ENCODE measurements at regions not wholly inside any gene's neighbourhood (a gene's known extent, or its start where the extent isn't known, plus 50 kb on each side); places are given as distances from the start of the nearest gene placed in this dataset.

- no peaks in the 10 kb centered on the region for H3K36me3 Mint-ChIP-seq (ENCODE audit: low read depth)
- H3K27ac ChIP-seq (ENCODE audit: low read depth in 1 of 2, low read length in 2 of 2) = no peak overlapping the region
- no peaks in the 10 kb centered on the region for H3K36me3 ChIP-seq (ENCODE audit: insufficient read depth, low read length)
- H3K4me1 Mint-ChIP-seq (ENCODE audit: low read depth) = no peaks in the 10 kb centered on the region
- TF ChIP-seq, protein P1, sequence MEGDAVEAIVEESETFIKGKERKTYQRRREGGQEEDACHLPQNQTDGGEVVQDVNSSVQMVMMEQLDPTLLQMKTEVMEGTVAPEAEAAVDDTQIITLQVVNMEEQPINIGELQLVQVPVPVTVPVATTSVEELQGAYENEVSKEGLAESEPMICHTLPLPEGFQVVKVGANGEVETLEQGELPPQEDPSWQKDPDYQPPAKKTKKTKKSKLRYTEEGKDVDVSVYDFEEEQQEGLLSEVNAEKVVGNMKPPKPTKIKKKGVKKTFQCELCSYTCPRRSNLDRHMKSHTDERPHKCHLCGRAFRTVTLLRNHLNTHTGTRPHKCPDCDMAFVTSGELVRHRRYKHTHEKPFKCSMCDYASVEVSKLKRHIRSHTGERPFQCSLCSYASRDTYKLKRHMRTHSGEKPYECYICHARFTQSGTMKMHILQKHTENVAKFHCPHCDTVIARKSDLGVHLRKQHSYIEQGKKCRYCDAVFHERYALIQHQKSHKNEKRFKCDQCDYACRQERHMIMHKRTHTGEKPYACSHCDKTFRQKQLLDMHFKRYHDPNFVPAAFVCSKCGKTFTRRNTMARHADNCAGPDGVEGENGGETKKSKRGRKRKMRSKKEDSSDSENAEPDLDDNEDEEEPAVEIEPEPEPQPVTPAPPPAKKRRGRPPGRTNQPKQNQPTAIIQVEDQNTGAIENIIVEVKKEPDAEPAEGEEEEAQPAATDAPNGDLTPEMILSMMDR (IDR thresholded peaks at IDR 0.05) = no peak
- ATAC-seq (ENCODE audit: poor library complexity) (no peak), DNase-seq (no peak)
- CTCF ChIA-PET = no interaction called here
- H3K27me3 Mint-ChIP-seq = no peaks in the 10 kb centered on the region
- no peak overlapping the region for H3K4me3 ChIP-seq (ENCODE audit: low read length)
- H3K9me3 Mint-ChIP-seq = peaks cover 10% of the 10 kb centered on the region
- H3K9me3 ChIP-seq (ENCODE audit: control insufficient read depth in 1 of 2, insufficient read depth in 1 of 2, low read length in 2 of 2) = peaks cover 0 to 4% of the 10 kb centered on the region in 2 experiments
- no peak overlapping the region for H3K4me3 Mint-ChIP-seq
- H3K27me3 ChIP-seq (ENCODE audit: control insufficient read depth in 1 of 2, insufficient read depth in 2 of 2, low read length in 2 of 2) = no peaks in the 10 kb centered on the region
- H3K4me1 ChIP-seq (ENCODE audit: insufficient read depth, low read length) = no peaks in the 10 kb centered on the region
- POLR2A ChIA-PET = no interaction called here
- H3K27ac Mint-ChIP-seq = no peak overlapping the region
- intact Hi-C loops (cut with DNase I, micrococcal nuclease) = no loop called here
Measured at GRCh38 chr3:95311272-95311671, 1248.4 kb downstream of the NSUN3 start.

DNA sequence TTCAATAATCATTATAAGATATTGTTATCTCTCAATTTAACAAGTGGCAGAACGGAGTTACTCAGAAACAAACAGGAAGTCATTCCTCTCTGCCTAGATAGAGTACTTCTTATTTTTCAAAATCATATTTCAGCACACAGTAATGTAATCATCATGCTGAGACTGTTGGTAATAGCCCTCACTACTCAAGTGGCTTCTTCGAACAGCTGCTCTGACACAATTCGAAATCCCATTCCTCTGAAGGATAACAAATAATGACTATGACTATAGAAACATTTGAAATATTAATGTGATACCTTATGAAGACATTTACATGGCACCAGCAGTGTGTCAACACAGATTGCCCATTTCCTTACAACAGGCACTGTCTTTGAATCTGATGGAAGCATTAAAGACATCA lies 1249.8 kb downstream of the NSUN3 start:
- POLR2A ChIA-PET = no interaction called here
- no peaks in the 10 kb centered on the region for H3K27me3 Mint-ChIP-seq
- no peak for ATAC-seq (ENCODE audit: poor library complexity)
- H3K4me1 ChIP-seq (ENCODE audit: insufficient read depth, low read length) = no peaks in the 10 kb centered on the region
- DNase-seq = no peak
- H3K4me1 Mint-ChIP-seq (ENCODE audit: low read depth) = no peaks in the 10 kb centered on the region
- H3K36me3 Mint-ChIP-seq (ENCODE audit: low read depth) = no peaks in the 10 kb centered on the region
- H3K36me3 ChIP-seq (ENCODE audit: insufficient read depth, low read length) = no peaks in the 10 kb centered on the region
- H3K4me3 Mint-ChIP-seq = no peak overlapping the region
- no peak overlapping the region for H3K27ac ChIP-seq (ENCODE audit: low read depth in 1 of 2, low read length in 2 of 2)
- peaks cover 0 to 4% of the 10 kb centered on the region in 2 experiments for H3K9me3 ChIP-seq (ENCODE audit: control insufficient read depth in 1 of 2, insufficient read depth in 1 of 2, low read length in 2 of 2)
- intact Hi-C loops (cut with DNase I, micrococcal nuclease) = no loop called here
- H3K9me3 Mint-ChIP-seq = peaks cover 9% of the 10 kb centered on the region
- TF ChIP-seq, protein P1 (IDR thresholded peaks at IDR 0.05) = no peak
- H3K27me3 ChIP-seq (ENCODE audit: control insufficient read depth in 1 of 2, insufficient read depth in 2 of 2, low read length in 2 of 2) = no peaks in the 10 kb centered on the region
- CTCF ChIA-PET = no interaction called here
- H3K27ac Mint-ChIP-seq = no peak overlapping the region
- H3K4me3 ChIP-seq (ENCODE audit: low read length) = no peak overlapping the region

DNA sequence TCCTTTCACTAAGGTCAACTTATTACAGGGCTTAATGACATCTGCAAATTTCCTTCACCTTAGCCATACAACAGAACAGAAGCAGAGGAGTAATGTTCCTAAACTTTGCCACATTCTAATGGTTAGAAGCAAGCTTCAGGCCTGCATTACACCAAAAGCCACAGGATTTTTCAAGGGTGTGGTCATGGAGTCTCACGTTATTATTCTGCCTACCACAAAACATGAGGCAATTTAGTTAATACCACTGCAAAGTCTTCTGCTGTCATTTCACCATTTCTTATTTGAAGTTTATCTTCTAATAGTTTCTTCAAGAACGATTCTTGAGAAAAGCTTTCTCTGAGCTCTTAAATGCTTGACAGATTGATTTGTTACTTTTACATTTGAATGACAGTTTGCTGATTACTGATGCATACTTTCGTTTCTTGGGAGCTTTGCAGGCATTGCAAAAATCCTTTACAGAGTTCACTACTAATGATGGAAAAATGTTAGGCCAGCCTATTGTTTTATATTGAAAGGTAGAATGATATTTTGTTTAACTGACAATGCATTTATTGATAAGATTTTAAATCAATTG lies 1257.1 kb downstream of the NSUN3 start:
- ChIA-PET CTCF (no interaction called here), POLR2A (no interaction called here)
- DNase-seq (no peak), ATAC-seq (ENCODE audit: poor library complexity) (no peak)
- peaks cover 10% of the 10 kb centered on the region for H3K9me3 Mint-ChIP-seq
- Histone ChIP-seq H3K36me3 (ENCODE audit: insufficient read depth, low read length) (no peaks in the 10 kb centered on the region), H3K4me3 (ENCODE audit: low read length) (no peak overlapping the region), H3K27me3 (ENCODE audit: control insufficient read depth in 1 of 2, insufficient read depth in 2 of 2, low read length in 2 of 2) (no peaks in the 10 kb centered on the region), H3K4me1 (ENCODE audit: insufficient read depth, low read length) (no peaks in the 10 kb centered on the region), H3K9me3 (ENCODE audit: control insufficient read depth in 1 of 2, insufficient read depth in 1 of 2, low read length in 2 of 2) (peaks cover 0 to 3% of the 10 kb centered on the region in 2 experiments), H3K27ac (ENCODE audit: low read depth in 1 of 2, low read length in 2 of 2) (no peak overlapping the region)
- intact Hi-C loops (cut with DNase I, micrococcal nuclease) = no loop called here
- H3K27me3 Mint-ChIP-seq = no peaks in the 10 kb centered on the region
- no peak overlapping the region for H3K4me3 Mint-ChIP-seq
- no peaks in the 10 kb centered on the region for H3K4me1 Mint-ChIP-seq (ENCODE audit: low read depth)
- TF ChIP-seq, protein P1 (IDR thresholded peaks at IDR 0.05) = no peak
- H3K27ac Mint-ChIP-seq = no peak overlapping the region
- no peaks in the 10 kb centered on the region for H3K36me3 Mint-ChIP-seq (ENCODE audit: low read depth)
